GM18505 (cell line): ENCODE measurements at regions not wholly inside any gene's neighbourhood (a gene's known extent, or its start where the extent isn't known, plus 50 kb on each side); places are given as distances from the start of the nearest gene placed in this dataset.

ENCODE experiments used
- ATAC-seq: cut with Tn5 transposase; IDR thresholded peaks from one replicate; pipeline ENCODE4 v1.9.1; 2021; ENCODE audit not compliant: unreplicated experiment
- POLR2A ChIP-seq: IDR thresholded peaks from 4 replicates; pipeline ENCODE4 v1.6.1; 2011; ENCODE audit warnings: borderline replicate concordance; ENCODE audit not compliant: insufficient read depth, insufficient read length; ENCODE audit errors: extremely low read depth

DNA sequence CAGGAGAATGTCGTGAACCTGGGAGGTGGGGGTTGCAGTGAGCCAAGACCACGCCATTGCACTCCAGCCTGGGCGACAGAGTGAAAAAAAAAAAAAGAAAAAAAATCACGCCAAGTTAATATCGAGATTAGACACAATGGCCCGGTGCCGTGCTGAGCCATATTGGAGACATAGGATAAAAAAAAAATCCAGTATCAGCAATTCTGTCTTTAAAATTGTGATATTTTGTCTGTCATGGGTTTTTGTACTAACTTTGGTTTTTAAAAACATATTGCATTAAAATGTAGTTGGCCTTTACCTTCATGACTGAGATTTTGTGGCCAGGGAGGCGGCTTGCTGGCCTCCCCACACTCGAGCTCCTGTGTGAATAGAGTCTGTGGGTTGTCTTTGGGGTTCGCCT, 62.8 kb upstream of the PITRM1 start:
- ATAC-seq: no peak
- no peak for TF ChIP-seq POLR2A

DNA sequence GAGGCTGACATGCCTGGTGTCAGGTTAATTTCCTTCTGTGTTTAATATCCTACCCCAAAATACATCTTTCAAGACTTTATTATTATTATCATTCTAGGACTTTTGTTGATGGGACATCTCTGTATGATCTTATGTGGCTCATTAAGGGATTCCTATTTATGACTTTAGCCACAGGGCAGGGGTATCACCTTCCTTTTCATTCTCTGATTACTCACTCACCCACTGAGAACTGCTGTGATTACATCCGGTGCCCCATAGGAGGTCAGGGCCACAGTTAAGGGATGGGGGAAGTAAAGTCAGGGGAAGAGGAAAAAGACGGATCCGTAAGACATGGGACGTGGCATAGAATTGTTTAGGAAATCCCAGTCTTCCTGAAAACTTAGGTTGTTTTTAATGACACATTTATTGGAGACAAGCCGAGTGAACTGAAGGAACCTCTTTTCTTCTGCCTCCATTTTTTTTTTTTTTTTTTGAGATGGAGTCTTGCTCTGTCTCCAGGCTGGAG, 61.0 kb upstream of the PITRM1 start:
- no peak for ATAC-seq
- no peak for TF ChIP-seq POLR2A

DNA sequence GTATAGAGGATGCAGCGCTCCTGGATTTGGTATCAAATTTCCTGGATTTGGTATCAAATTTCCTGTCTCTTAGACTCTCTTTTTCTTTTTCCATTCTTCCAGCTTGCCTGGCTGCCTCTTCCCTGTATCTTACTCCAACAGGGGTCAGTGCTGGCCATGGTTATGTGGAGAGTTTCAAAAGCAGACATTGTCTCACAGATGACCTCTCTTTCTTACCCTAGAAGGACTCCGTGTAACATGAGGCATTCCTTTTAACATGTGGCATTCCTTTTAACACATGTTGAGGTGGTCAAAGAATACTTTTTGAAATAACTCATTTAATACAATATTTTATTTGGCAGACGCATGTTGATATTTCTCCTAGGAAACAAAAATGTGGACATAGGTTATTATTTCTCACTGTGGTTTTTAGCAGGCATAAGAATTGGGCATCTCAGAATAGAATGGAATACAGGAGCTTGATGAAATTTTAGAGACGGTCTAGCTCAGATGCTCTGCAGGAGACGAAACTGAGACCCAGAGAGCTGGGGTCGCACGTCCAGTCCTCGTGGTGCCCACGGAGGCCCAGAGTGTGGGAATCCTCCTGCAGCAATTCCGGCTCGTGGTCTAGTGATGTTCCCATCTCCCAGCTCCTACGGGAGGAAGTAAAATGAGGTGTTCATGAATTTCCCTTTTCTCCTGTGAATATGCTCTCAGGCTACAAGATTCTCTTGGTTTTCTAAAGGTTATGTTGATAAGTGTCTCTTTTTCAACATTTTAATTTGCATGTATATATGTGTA, 59.6 kb upstream of the PITRM1 start:
- no peak for ATAC-seq
- no peak for TF ChIP-seq POLR2A

DNA sequence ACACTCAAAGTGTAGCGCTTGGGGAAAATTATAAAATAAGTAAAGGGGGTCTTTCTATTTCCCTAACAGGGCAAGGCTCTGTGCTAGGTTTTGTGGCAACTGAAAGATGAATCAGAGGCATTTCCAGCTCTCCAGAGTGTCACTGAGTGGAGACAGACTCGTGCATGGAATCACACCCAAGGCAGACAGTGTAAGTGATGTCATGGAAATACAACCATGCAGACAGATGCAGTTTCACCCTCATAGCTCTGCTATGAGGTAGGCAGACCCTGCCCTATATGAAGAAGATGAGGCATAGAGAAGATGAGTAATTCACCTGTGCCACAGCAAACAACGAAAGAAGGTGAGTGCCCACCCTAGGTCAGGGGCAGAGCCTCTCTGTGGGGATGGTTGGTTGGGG, 57.2 kb upstream of the PITRM1 start:
- TF ChIP-seq POLR2A: no peak
- no peak for ATAC-seq

DNA sequence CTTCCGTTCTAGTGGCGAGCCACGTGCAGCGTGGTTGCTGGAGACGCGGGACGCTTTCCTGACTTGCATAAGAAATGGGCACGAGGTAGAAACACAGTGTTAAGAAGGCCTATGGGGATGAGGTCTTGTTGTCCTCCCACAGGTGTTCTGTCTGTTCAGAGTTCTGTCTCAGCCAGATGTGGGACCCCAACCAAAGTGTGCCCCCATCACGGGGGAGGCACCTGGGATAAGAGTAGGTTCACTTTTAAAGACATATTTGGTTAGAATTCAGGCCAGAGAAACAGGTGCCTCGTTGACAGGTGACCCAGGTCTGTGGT, 56.0 kb upstream of the PITRM1 start:
- TF ChIP-seq POLR2A: no peak
- ATAC-seq: no peak

DNA sequence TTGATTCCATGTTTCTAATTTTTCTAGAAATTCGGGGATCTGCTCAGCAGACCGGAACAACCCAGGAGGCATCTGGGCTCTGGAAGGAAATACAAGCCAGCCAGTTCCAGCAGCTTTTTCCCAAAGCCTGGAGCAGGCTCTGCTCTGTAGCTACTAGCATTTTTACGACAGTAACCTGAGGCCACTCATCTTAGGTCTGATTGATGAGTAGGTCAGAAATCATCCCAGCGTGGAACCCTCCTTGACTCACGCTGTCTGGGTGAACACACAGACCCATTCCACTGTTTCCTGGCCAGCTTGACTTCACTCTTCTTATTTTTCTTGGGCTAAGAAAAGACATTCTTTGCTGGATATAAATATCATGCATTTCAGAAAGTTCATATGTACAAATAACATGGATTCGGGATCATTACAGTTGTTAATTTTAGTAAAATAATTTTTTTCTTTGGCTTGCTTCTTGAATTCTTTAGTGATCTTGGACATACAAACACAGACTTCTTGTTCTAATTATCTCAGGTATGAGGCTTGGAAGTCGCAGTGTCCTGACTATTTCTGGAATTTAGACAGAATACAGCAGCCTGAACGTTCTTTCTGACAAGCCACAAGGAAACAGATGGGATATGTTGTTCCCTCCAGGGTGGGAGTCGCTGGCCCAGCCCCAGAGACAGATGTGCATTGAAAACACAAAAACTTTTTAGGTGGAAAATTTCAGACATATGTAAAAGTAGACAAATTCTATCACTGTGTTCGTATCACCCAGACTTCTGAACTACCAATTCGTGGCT, 54.6 kb upstream of the PITRM1 start:
- no peak for ATAC-seq
- TF ChIP-seq POLR2A: no peak

DNA sequence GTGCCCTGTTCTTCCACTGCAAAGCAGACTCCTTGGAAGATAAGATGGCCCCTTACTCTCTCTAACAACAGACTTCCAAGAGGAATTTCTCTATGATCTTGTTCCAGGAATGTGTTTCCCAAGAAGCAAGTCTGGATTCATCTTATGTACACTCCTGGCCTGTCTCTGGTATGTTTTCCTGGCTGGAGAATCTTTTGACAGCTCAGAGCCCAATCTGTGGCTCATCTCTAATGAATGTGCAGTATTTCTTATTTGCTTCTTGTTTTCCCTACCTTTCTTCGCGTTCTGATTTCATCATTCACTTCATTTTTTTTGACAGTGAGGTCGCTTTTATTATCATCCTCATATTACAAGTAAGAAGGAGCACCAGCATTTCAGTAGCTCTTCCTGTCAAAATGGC, 53.0 kb upstream of the PITRM1 start:
- no peak for ATAC-seq
- no peak for TF ChIP-seq POLR2A

DNA sequence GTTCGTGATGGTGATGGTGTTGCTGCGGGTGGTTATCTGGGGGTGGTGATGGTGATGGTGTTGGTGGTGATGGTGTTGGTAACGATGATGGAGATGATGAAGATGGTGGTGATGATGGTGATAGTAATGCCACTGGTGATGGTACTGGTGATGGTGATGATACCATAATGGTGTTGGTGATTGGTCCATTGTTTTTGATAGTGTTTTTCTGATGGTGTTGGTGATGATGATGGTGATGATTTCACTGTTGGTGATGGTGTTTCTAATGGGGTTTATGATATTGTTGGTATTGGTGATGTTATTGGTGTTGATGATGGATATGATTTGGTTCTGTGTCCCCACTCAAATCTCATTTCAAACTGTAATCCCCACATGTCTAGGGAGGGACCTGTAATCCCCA, 51.7 kb upstream of the PITRM1 start:
- no peak for TF ChIP-seq POLR2A
- no peak for ATAC-seq

DNA sequence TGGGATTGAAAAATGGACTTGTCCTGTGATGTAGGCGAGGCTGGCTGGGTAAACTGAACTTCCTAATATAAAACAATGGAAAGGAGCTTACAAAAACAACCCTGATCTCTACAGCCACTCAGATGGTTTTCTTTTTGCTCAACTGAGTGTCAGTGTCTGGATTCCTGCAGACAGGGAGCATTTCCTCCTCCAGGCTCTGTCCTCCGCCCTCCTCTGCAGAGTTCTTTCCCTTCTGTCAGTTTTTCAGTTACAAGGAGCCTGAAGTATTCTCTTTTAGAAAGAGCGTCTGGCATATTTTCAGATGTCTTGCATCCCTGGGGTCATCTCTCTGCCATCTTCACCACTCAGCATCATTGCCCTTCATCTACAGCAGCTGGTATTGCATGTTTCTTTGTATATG, 50.0 kb upstream of the PITRM1 start:
- no peak for ATAC-seq
- no peak for TF ChIP-seq POLR2A
